ENCODE measurements at regions not wholly inside any gene's neighbourhood (a gene's known extent, or its start where the extent isn't known, plus 50 kb on each side); places are given as distances from the start of the nearest gene placed in this dataset.

- no peak for DNase-seq (ENCODE audit: low read depth)
These were observed 165.0 kb upstream of the TLE3 start for GRCh38 chr15:70262591-70263274.

GRCh38 chr15:70262171-70262570 lies 164.5 kb upstream of the TLE3 start:
- DNase-seq (ENCODE audit: low read depth), result no peak

GRCh38 chr15:70261083-70261482 lies 163.4 kb upstream of the TLE3 start:
- no peak for DNase-seq (ENCODE audit: low read depth)

DNA sequence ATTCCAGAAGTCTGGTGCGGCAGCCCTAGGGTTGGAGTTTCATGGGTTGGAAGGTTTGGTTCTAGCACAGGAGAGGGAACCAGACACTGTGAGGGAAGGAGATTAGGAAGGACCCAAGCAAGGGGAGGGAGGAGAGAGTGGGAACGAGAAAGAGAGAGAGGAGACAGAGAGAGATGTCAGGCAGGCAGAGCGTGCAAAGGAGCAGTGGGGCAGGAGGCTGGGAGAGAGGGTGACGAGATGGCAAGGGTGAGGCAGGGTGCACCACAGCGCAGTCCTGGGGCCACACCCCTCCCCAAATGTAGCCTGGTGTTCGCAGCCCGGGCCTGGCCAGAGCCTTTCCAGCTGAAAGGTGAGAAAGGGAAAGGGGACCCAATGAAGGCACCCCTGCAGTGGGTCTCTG lies 162.9 kb upstream of the TLE3 start:
- DNase-seq (ENCODE audit: low read depth), result no peak

GRCh38 chr15:70259640-70260508 lies 162.2 kb upstream of the TLE3 start:
- no peak for DNase-seq (ENCODE audit: low read depth)

DNA sequence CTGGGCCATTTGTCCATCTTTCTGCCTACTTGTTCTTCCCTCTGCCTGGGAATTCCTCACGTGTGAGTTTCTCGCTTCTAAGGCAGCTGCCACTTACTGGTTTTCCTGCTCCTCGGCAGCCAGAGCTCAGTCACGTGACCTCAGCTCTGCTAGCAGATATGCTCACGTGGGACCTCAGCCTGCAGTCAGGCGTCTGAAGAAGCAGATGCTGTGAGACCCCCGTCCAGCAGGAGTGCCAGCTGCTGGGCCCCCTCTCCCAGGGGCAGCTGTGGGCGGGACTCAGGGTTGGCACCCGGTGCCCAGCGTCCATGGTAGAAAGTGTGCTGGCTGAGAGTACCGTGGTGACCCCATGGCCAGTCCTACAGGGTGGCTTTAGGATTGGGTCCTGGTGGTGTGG lies 161.3 kb upstream of the TLE3 start:
- peak; percentile 41 for DNase-seq (ENCODE audit: low read depth)

GRCh38 chr15:70258369-70259027 lies 160.8 kb upstream of the TLE3 start:
- no peak for DNase-seq (ENCODE audit: low read depth)

GRCh38 chr15:70257573-70258248 lies 160.0 kb upstream of the TLE3 start:
- no peak for DNase-seq (ENCODE audit: low read depth)

DNA sequence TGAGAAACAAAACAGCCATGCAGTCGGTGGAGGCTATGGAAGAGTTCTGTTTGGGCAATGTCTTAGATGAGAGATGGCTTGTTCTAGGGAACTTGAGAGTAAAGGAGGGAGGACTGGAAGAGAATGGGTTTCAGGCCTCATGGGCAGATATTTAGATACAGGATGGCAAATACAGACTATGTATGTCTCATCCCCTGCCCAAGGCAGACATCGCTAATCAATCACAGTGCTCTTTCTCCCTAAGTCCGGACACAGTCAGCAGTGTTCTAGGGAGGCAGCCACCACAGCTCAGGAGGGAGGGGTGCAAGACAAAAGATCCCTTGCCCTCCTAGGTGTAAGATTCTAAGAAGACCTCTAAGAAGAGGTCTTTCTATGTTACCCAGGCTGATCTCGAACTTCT lies 159.3 kb upstream of the TLE3 start:
- no peak for DNase-seq (ENCODE audit: low read depth)

- DNase-seq (ENCODE audit: low read depth), result no peak
These were observed 156.7 kb upstream of the TLE3 start for GRCh38 chr15:70254311-70254869.

GRCh38 chr15:70253461-70254156 lies 155.9 kb upstream of the TLE3 start:
- DNase-seq (ENCODE audit: low read depth), result no peak

DNA sequence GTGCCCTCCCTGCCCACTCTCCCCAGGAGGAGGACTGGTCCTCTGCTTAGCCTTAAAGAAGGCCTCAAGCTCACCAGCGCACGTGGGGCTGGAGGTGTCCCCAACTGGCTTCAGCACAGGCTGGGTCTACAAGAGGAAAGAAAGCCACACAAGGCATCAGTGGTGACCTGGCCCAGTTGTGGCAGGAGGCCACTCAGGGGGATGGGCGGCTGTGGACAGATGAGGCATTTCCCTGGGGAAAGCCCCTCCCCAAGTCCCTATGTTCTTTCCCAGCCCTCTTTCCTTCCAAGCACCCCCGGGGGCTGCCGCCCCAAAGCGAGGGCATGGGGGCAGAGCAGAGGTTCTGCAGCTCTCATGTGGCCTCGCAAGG lies 155.2 kb upstream of the TLE3 start:
- DNase-seq (ENCODE audit: low read depth), result no peak

DNA sequence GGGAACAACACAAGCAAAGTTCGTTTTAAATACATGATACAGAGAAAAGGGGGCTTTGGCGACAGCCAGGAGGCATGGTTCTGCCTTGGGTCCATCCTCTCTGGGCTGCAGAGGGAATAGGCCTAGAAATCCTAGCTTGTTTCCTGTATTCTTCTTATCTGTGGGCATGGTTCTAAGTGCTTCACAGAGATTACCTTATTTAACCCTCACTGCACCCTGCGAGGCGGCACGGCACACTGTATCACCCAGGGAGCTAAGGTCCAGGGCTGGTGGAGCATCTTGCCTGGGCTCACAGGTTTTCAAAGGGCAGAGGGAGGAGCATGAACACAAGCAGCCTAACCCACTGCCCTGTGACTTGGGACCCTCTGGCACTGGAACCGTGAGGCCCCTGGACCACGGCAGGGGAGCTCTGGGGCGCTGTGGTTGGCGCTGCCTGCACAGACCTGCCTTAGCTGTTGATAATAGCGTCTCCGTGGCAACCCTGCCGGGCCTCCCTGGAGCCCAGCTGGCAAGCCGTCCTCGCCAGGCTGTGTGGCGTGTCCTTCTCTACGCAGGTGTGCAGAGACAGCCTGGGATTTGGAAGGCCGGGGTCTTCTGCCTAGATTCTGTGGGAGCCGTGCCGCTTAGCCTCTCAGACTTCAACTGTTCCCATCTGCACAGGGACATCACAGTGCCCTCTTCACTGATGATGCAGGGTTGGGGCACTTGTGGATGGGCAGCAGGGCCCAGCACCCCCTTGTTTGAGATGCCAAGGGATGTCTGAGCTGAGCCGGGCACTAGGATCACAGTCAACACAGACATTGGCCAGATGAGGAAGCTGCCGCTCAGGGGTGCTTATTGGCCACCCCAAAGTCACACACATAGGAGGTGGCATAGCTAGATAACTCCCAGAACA lies 154.6 kb upstream of the TLE3 start:
- no peak for DNase-seq (ENCODE audit: low read depth)

DNA sequence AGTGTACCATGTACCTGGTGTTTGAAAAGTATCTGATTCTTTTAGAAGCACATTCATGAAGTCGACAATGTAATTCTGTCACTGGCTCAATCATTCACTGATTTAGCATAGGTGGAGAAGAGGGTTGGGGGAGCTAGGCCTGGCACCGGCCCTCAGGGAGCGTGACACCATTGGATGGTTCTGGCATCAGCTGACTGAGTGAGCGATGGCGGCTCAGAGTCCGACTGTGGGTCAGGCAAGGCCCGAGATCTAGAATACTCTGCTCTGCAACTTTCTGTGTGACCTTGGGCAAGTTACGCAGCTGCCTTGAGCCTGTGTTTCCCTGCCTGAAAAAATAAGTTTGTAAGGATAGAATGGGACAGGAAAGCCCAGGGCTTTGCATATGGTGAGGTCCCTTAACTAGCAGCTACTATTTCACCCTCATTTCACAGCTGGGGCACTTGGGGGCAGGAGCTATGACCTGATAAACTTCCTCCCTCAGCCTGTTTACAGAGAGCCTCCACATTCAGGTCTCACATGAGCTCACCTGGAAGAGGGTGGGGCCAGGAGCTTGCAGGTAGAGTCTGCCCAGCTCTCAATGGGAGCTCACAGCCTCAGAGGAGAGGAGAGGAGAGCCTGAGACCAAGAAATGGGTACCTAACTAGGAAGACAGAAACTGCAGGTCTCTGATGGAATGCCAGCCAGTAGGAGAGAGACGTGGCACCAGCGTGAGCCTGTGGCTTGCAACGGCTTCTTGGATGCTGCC lies 153.7 kb upstream of the TLE3 start:
- no peak for DNase-seq (ENCODE audit: low read depth)

DNA sequence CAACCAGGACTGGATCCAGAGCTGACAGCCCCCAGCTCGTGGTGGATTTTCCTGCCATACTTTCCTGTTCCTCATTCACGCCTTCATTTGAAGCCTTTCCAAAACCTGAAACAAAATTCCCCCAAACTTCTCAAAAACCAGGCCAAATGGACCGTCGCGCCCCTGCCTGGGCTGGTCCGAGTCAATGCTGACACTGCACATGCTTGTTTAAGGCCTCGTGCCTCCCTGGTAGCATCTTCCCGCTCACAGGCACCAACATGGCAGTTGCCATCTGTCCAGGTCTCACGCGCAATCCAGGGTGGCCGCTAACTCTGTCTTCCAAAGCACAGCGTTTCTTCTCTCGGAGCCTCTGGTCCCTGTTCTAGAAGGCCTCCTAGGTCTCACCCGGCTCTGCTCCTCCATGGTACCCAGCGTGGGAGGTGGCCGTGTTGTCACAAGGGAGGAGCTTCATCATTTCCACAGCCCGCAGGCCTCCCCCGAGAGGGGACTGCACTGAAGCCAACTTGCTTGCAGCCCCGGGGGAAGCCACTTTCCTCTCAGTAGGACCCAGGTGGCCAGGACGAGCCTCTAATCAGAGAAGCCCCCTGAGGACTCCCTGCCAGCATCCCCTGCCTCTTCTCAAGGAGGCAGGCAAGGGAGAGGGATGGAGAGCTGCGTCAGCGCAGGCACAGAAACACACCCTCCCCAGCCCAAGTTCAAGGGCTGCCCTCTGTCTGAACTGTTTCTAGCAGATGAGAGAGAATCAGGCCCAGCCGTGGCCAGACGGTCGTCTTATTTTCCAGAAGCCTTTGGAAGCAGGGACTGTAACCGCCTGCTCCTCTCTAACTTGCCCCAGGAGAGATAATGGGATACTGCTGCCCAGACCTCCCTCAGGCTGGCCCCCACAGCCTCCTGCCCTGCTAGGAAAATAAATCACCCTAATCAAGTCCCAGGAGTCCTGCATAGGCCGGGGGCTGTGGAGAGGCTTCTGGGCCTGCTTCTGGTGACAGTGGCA lies 152.8 kb upstream of the TLE3 start:
- no peak for DNase-seq (ENCODE audit: low read depth)

- no peak for DNase-seq (ENCODE audit: low read depth)
These were observed 151.9 kb upstream of the TLE3 start for GRCh38 chr15:70249616-70250015.

DNA sequence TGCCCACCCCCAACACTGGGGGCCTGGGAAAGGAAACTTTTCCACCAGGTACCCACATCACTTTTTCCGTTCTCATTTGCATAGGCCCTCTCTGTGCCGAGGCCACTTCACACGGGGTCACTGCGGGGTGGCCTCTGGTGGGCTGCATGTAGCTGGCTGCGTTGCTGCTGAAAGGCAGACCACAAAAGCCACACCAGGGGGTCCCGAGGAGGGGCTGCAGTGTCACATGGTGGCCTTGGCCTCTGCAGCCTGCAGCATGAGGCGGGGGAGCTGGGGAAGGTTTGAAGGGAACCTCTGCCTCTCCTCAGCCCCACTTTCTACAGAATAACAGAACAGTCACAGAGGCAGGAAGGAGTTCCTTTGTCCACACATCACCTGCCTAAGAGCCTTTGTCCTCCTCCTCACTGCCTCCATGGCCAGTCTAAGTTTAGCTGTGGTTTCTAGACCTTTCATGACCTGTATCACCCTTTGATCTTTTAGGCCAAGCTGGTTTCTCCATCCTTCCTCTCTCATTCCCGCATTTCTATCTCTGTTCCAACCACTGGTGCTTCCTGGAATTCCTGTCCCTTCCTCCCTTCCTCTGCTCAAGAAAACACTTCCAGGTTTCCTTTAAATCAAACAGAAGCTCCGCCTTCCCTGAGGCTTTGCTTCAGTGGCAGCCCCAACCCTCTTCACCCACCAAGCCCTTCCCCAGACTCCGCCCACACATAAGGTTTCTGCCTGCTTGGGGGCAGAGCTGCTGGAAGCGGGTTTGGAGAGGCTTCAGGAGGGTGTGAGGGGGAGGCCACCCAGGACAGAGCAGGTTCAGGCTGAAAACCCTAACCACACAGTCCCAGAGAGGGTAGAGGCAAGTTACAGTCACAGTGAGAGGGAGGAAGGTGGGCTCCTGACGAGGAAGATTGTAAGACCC lies 150.7 kb upstream of the TLE3 start:
- DNase-seq (ENCODE audit: low read depth), result no peak
